ENCODE measurements at regions not wholly inside any gene's neighbourhood (a gene's known extent, or its start where the extent isn't known, plus 50 kb on each side); places are given as distances from the start of the nearest gene placed in this dataset.
"Not testable (repeated sequence)": the region's sequence is repeated elsewhere in the genome, so short reads cannot be mapped to it uniquely, and the experiment has no call there.

- no peak for DNase-seq
Measured at GRCh38 chr2:123493687-123494086, 531.4 kb upstream of the CNTNAP5 start.

GRCh38 chr2:123495241-123495640 lies 529.8 kb upstream of the CNTNAP5 start:
- no peak for DNase-seq

- no peak for DNase-seq
Measured at GRCh38 chr2:123500346-123500745, 524.7 kb upstream of the CNTNAP5 start.

GRCh38 chr2:123500988-123501387 lies 524.1 kb upstream of the CNTNAP5 start:
- no peak for DNase-seq

- no peak for DNase-seq
Measured at GRCh38 chr2:123502931-123503330, 522.2 kb upstream of the CNTNAP5 start.

GRCh38 chr2:123512547-123512946 lies 512.5 kb upstream of the CNTNAP5 start:
- DNase-seq, result peak; percentile 37

- DNase-seq, result no peak
Measured at GRCh38 chr2:123513351-123513750, 511.7 kb upstream of the CNTNAP5 start.

- DNase-seq, result peak; percentile 20
Measured at GRCh38 chr2:123514613-123515207, 510.4 kb upstream of the CNTNAP5 start.

GRCh38 chr2:123518367-123518766 lies 506.7 kb upstream of the CNTNAP5 start:
- no peak for DNase-seq

- DNase-seq, result no peak
Measured at GRCh38 chr2:123521854-123522253, 503.2 kb upstream of the CNTNAP5 start.

GRCh38 chr2:123522498-123522897 lies 502.6 kb upstream of the CNTNAP5 start:
- not testable (repeated sequence) for DNase-seq

- DNase-seq, result no peak
Measured at GRCh38 chr2:123528996-123529707, 495.9 kb upstream of the CNTNAP5 start.

GRCh38 chr2:123530004-123530403 lies 495.1 kb upstream of the CNTNAP5 start:
- no peak for DNase-seq

GRCh38 chr2:123532126-123532525 lies 493.0 kb upstream of the CNTNAP5 start:
- no peak for DNase-seq

GRCh38 chr2:123532994-123533393 lies 492.1 kb upstream of the CNTNAP5 start:
- no peak for DNase-seq

- DNase-seq, result no peak
Measured at GRCh38 chr2:123540291-123540690, 484.8 kb upstream of the CNTNAP5 start.

- DNase-seq, result no peak
Measured at GRCh38 chr2:123546353-123546752, 478.7 kb upstream of the CNTNAP5 start.

- no peak for DNase-seq
Measured at GRCh38 chr2:123563515-123563914, 461.6 kb upstream of the CNTNAP5 start.

- DNase-seq, result no peak
Measured at GRCh38 chr2:123566291-123566946, 458.7 kb upstream of the CNTNAP5 start.

- DNase-seq, result peak; percentile 40
Measured at GRCh38 chr2:123578016-123578415, 447.1 kb upstream of the CNTNAP5 start.

- DNase-seq, result no peak
Measured at GRCh38 chr2:123596621-123597020, 428.5 kb upstream of the CNTNAP5 start.

- no peak for DNase-seq
Measured at GRCh38 chr2:123597988-123598387, 427.1 kb upstream of the CNTNAP5 start.

GRCh38 chr2:123606631-123607030 lies 418.5 kb upstream of the CNTNAP5 start:
- DNase-seq, result no peak

GRCh38 chr2:123609077-123609476 lies 416.0 kb upstream of the CNTNAP5 start:
- no peak for DNase-seq
